ENCODE measurements at regions not wholly inside any gene's neighbourhood (a gene's known extent, or its start where the extent isn't known, plus 50 kb on each side); places are given as distances from the start of the nearest gene placed in this dataset.
"Not testable (repeated sequence)": the region's sequence is repeated elsewhere in the genome, so short reads cannot be mapped to it uniquely, and the experiment has no call there.

GRCh38 chr2:91575701-91576100 is 2884.2 kb downstream of the RPIA start:
- H3K36me3 ChIP-seq (ENCODE audit: insufficient read depth, low read length); H3K4me3 ChIP-seq (ENCODE audit: low read depth, low read length); H3K79me2 ChIP-seq (ENCODE audit: control insufficient read depth, insufficient read depth, low read length, unreplicated experiment); H3K27me3 ChIP-seq (ENCODE audit: insufficient read depth, low read length); H3K27ac ChIP-seq (ENCODE audit: low read depth, low read length); H3K4me1 ChIP-seq (ENCODE audit: control insufficient read depth, insufficient read depth, low read length, unreplicated experiment); H2AFZ ChIP-seq (ENCODE audit: low read length, unreplicated experiment): not testable (repeated sequence)

GRCh38 chr2:91577406-91577805 is 2885.9 kb downstream of the RPIA start:
- not testable (repeated sequence) for H3K36me3 ChIP-seq (ENCODE audit: insufficient read depth, low read length); H3K27ac ChIP-seq (ENCODE audit: low read depth, low read length); H2AFZ ChIP-seq (ENCODE audit: low read length, unreplicated experiment); H3K27me3 ChIP-seq (ENCODE audit: insufficient read depth, low read length); H3K4me3 ChIP-seq (ENCODE audit: low read depth, low read length); H3K79me2 ChIP-seq (ENCODE audit: control insufficient read depth, insufficient read depth, low read length, unreplicated experiment); H3K4me1 ChIP-seq (ENCODE audit: control insufficient read depth, insufficient read depth, low read length, unreplicated experiment)

- not testable (repeated sequence) for H3K27me3 ChIP-seq (ENCODE audit: insufficient read depth, low read length); H3K27ac ChIP-seq (ENCODE audit: low read depth, low read length); H3K4me1 ChIP-seq (ENCODE audit: control insufficient read depth, insufficient read depth, low read length, unreplicated experiment); H3K79me2 ChIP-seq (ENCODE audit: control insufficient read depth, insufficient read depth, low read length, unreplicated experiment); H3K36me3 ChIP-seq (ENCODE audit: insufficient read depth, low read length); H2AFZ ChIP-seq (ENCODE audit: low read length, unreplicated experiment); H3K4me3 ChIP-seq (ENCODE audit: low read depth, low read length)
These were observed 2887.2 kb downstream of the RPIA start for GRCh38 chr2:91578678-91579077.

- not testable (repeated sequence) for H3K36me3 ChIP-seq (ENCODE audit: insufficient read depth, low read length); H2AFZ ChIP-seq (ENCODE audit: low read length, unreplicated experiment); H3K27ac ChIP-seq (ENCODE audit: low read depth, low read length); H3K4me1 ChIP-seq (ENCODE audit: control insufficient read depth, insufficient read depth, low read length, unreplicated experiment); H3K79me2 ChIP-seq (ENCODE audit: control insufficient read depth, insufficient read depth, low read length, unreplicated experiment); H3K4me3 ChIP-seq (ENCODE audit: low read depth, low read length); H3K27me3 ChIP-seq (ENCODE audit: insufficient read depth, low read length)
These were observed 2888.1 kb downstream of the RPIA start for GRCh38 chr2:91579555-91579954.

GRCh38 chr2:91580043-91580442 is 2888.6 kb downstream of the RPIA start:
- not testable (repeated sequence) for H3K79me2 ChIP-seq (ENCODE audit: control insufficient read depth, insufficient read depth, low read length, unreplicated experiment); H3K27ac ChIP-seq (ENCODE audit: low read depth, low read length); H3K36me3 ChIP-seq (ENCODE audit: insufficient read depth, low read length); H2AFZ ChIP-seq (ENCODE audit: low read length, unreplicated experiment); H3K4me3 ChIP-seq (ENCODE audit: low read depth, low read length); H3K27me3 ChIP-seq (ENCODE audit: insufficient read depth, low read length); H3K4me1 ChIP-seq (ENCODE audit: control insufficient read depth, insufficient read depth, low read length, unreplicated experiment)

GRCh38 chr2:91587098-91587497 is 2895.6 kb downstream of the RPIA start:
- not testable (repeated sequence) for H3K27me3 ChIP-seq (ENCODE audit: insufficient read depth, low read length); H2AFZ ChIP-seq (ENCODE audit: low read length, unreplicated experiment); H3K79me2 ChIP-seq (ENCODE audit: control insufficient read depth, insufficient read depth, low read length, unreplicated experiment); H3K4me3 ChIP-seq (ENCODE audit: low read depth, low read length); H3K36me3 ChIP-seq (ENCODE audit: insufficient read depth, low read length); H3K4me1 ChIP-seq (ENCODE audit: control insufficient read depth, insufficient read depth, low read length, unreplicated experiment); H3K27ac ChIP-seq (ENCODE audit: low read depth, low read length)

- not testable (repeated sequence) for H2AFZ ChIP-seq (ENCODE audit: low read length, unreplicated experiment); H3K27me3 ChIP-seq (ENCODE audit: insufficient read depth, low read length); H3K27ac ChIP-seq (ENCODE audit: low read depth, low read length); H3K36me3 ChIP-seq (ENCODE audit: insufficient read depth, low read length); H3K4me3 ChIP-seq (ENCODE audit: low read depth, low read length); H3K79me2 ChIP-seq (ENCODE audit: control insufficient read depth, insufficient read depth, low read length, unreplicated experiment); H3K4me1 ChIP-seq (ENCODE audit: control insufficient read depth, insufficient read depth, low read length, unreplicated experiment)
These were observed 2896.5 kb downstream of the RPIA start for GRCh38 chr2:91587908-91588535.

GRCh38 chr2:91588782-91589223 is 2897.3 kb downstream of the RPIA start:
- not testable (repeated sequence) for H3K36me3 ChIP-seq (ENCODE audit: insufficient read depth, low read length); H3K27me3 ChIP-seq (ENCODE audit: insufficient read depth, low read length); H3K4me1 ChIP-seq (ENCODE audit: control insufficient read depth, insufficient read depth, low read length, unreplicated experiment); H3K27ac ChIP-seq (ENCODE audit: low read depth, low read length); H3K79me2 ChIP-seq (ENCODE audit: control insufficient read depth, insufficient read depth, low read length, unreplicated experiment); H2AFZ ChIP-seq (ENCODE audit: low read length, unreplicated experiment); H3K4me3 ChIP-seq (ENCODE audit: low read depth, low read length)

- H3K4me3 ChIP-seq (ENCODE audit: low read depth, low read length); H2AFZ ChIP-seq (ENCODE audit: low read length, unreplicated experiment): not testable (repeated sequence)
These were observed 2898.2 kb downstream of the RPIA start for GRCh38 chr2:91589454-91590328.

GRCh38 chr2:91590381-91590780 is 2898.9 kb downstream of the RPIA start:
- H2AFZ ChIP-seq (ENCODE audit: low read length, unreplicated experiment); H3K79me2 ChIP-seq (ENCODE audit: control insufficient read depth, insufficient read depth, low read length, unreplicated experiment); H3K4me1 ChIP-seq (ENCODE audit: control insufficient read depth, insufficient read depth, low read length, unreplicated experiment); H3K27me3 ChIP-seq (ENCODE audit: insufficient read depth, low read length); H3K4me3 ChIP-seq (ENCODE audit: low read depth, low read length); H3K36me3 ChIP-seq (ENCODE audit: insufficient read depth, low read length); H3K27ac ChIP-seq (ENCODE audit: low read depth, low read length): not testable (repeated sequence)

More at GRCh38 chr2:91589454-91590328, 2898.2 kb downstream of the RPIA start:
- H3K27ac ChIP-seq (ENCODE audit: low read depth, low read length); H3K36me3 ChIP-seq (ENCODE audit: insufficient read depth, low read length); H3K27me3 ChIP-seq (ENCODE audit: insufficient read depth, low read length); H3K4me1 ChIP-seq (ENCODE audit: control insufficient read depth, insufficient read depth, low read length, unreplicated experiment); H3K79me2 ChIP-seq (ENCODE audit: control insufficient read depth, insufficient read depth, low read length, unreplicated experiment): not testable (repeated sequence)

- H3K36me3 ChIP-seq (ENCODE audit: insufficient read depth, low read length); H3K4me1 ChIP-seq (ENCODE audit: control insufficient read depth, insufficient read depth, low read length, unreplicated experiment); H3K27ac ChIP-seq (ENCODE audit: low read depth, low read length); H2AFZ ChIP-seq (ENCODE audit: low read length, unreplicated experiment); H3K27me3 ChIP-seq (ENCODE audit: insufficient read depth, low read length); H3K4me3 ChIP-seq (ENCODE audit: low read depth, low read length); H3K79me2 ChIP-seq (ENCODE audit: control insufficient read depth, insufficient read depth, low read length, unreplicated experiment): not testable (repeated sequence)
These were observed 2899.6 kb downstream of the RPIA start for GRCh38 chr2:91591066-91591465.
